ENCODE measurements at regions not wholly inside any gene's neighbourhood (a gene's known extent, or its start where the extent isn't known, plus 50 kb on each side); places are given as distances from the start of the nearest gene placed in this dataset.

DNA sequence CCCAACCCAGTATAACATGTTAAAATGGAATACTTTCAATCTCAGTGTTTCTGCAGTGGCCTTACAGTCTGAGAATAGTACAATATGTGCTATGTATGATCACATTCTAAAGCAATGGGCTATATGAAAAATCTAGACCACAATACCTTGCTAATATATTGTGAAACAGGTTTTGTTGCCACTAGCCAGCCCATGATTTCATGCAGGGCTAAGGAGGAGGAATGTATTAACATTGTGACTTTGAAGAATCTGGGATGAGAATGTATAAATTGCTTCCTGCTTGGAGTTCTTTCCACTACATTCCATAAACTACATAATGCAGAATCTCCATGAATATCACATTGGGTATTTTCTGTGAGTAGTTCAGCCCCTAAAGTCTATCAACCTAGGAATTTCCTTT lies 935.4 kb upstream of the GRIA3 start:
- intact Hi-C loops (cut with DNase I; ENCODE audit: low total_unique reads): no loop called here
- H3K27me3 ChIP-seq (replicated peaks in 1 of 7): no peaks in the 10 kb centered on the region
- TF ChIP-seq POLR2AphosphoS5 (IDR thresholded peaks at IDR 0.05): no peak
- TF ChIP-seq, protein P1, sequence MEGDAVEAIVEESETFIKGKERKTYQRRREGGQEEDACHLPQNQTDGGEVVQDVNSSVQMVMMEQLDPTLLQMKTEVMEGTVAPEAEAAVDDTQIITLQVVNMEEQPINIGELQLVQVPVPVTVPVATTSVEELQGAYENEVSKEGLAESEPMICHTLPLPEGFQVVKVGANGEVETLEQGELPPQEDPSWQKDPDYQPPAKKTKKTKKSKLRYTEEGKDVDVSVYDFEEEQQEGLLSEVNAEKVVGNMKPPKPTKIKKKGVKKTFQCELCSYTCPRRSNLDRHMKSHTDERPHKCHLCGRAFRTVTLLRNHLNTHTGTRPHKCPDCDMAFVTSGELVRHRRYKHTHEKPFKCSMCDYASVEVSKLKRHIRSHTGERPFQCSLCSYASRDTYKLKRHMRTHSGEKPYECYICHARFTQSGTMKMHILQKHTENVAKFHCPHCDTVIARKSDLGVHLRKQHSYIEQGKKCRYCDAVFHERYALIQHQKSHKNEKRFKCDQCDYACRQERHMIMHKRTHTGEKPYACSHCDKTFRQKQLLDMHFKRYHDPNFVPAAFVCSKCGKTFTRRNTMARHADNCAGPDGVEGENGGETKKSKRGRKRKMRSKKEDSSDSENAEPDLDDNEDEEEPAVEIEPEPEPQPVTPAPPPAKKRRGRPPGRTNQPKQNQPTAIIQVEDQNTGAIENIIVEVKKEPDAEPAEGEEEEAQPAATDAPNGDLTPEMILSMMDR (IDR thresholded peaks at IDR 0.05 in 8 of 11, conservative IDR thresholded peaks at IDR 0.05 in 3 of 11): no peak
- no peak for TF ChIP-seq POLR2A (IDR thresholded peaks at IDR 0.05)
- no peak overlapping the region for H3K4me3 ChIP-seq
- H3K9me3 ChIP-seq: no peaks in the 10 kb centered on the region
- no peak overlapping the region for H3K27ac ChIP-seq
- no peaks in the 10 kb centered on the region for H3K4me1 ChIP-seq
- no peak for DNase-seq
- no peaks in the 10 kb centered on the region for H3K36me3 ChIP-seq

DNA sequence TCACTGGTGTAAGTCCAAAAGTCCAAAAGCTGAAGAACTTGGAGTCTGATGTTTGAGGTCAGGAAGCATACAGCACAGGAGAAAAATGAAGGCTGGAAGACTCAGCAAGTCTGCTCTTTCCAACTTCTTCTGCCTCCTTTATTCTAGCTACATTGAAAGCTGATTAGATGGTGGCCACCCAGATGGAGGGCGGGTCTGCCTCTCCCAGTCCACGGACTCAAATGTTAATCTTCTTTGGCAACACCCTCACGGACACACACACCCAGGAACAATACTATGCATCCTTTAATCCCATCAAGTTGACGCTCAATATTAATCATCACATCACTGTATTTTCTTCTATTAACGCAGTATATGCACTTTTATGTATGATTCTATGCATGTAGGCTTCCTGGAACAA lies 931.6 kb upstream of the GRIA3 start:
- Histone ChIP-seq H3K4me1 (no peaks in the 10 kb centered on the region), H3K27ac (no peak overlapping the region), H3K36me3 (no peaks in the 10 kb centered on the region), H3K4me3 (no peak overlapping the region), H3K27me3 (replicated peaks in 1 of 7) (no peaks in the 10 kb centered on the region), H3K9me3 (no peaks in the 10 kb centered on the region)
- WGBS, 5 donors: 72 to 85% (median 80%) methylated on average over 5 of the region's 5 CpGs
- TF ChIP-seq, protein P1 (IDR thresholded peaks at IDR 0.05 in 8 of 11, conservative IDR thresholded peaks at IDR 0.05 in 3 of 11): no peak
- TF ChIP-seq POLR2AphosphoS5 (IDR thresholded peaks at IDR 0.05) (no peak), POLR2A (IDR thresholded peaks at IDR 0.05) (no peak)
- intact Hi-C loops (cut with DNase I; ENCODE audit: low total_unique reads): no loop called here
- DNase-seq: no peak

DNA sequence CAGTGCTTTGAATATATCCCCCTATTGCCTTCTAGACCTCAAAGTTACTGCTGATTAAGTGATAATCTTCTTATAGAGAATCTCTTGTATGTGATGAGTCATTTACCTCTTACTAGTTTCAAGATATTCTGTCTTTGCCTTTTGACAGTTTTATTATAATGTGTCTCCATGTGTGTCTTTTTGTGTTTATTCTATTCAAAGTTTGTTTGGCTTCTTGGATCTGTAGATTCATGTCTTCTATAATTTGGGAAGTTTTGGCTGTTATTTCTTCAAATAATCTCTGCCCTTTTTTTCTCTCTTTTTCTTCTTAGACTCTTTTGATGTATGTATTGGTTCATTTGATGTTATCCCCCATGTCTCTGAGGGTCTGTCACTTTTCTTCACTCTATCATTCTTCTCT lies 915.7 kb upstream of the GRIA3 start:
- no peak for TF ChIP-seq POLR2AphosphoS5 (IDR thresholded peaks at IDR 0.05)
- H3K27me3 ChIP-seq (replicated peaks in 1 of 7): no peaks in the 10 kb centered on the region
- intact Hi-C loops (cut with DNase I; ENCODE audit: low total_unique reads): no loop called here
- no peaks in the 10 kb centered on the region for H3K4me1 ChIP-seq
- peaks cover 0 to 5% (median 0%) of the 10 kb centered on the region in 8 donors for H3K9me3 ChIP-seq
- H3K27ac ChIP-seq: no peak overlapping the region
- no peaks in the 10 kb centered on the region for H3K36me3 ChIP-seq
- no peak for DNase-seq
- no peak overlapping the region for H3K4me3 ChIP-seq

DNA sequence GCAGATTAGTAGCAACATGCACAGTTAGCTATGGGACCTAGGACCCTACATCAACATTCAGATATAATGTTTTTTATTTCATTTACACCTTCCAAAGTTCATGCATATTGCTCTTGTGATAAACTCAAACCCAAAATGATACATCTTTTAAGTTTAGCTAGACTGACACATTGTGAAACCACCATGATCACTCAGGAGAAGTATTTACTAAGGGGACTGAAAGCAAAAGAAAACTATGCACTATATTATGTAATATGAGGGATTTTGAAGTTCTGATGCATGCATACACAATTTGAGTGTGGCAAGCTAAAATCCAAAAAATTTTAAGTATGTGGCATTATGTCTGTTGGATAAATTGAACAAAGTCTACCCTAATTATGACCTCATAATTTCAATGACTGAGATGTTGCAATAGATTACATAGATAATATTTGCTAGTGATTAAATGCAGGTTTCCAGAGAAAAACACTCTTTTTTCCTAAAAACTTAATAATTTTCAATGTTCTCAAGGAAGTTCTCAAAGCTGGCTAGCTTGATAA lies 914.8 kb upstream of the GRIA3 start:
- DNase-seq: no peak
- H3K4me3 ChIP-seq: no peak overlapping the region
- H3K27me3 ChIP-seq (replicated peaks in 1 of 7): no peaks in the 10 kb centered on the region
- H3K4me1 ChIP-seq: no peaks in the 10 kb centered on the region
- H3K36me3 ChIP-seq: no peaks in the 10 kb centered on the region
- TF ChIP-seq POLR2AphosphoS5 (IDR thresholded peaks at IDR 0.05) (no peak), POLR2A (IDR thresholded peaks at IDR 0.05) (no peak)
- TF ChIP-seq, protein P1 (IDR thresholded peaks at IDR 0.05 in 8 of 11, conservative IDR thresholded peaks at IDR 0.05 in 3 of 11): no peak
- intact Hi-C loops (cut with DNase I; ENCODE audit: low total_unique reads): no loop called here
- H3K9me3 ChIP-seq: peaks cover 0 to 5% (median 0%) of the 10 kb centered on the region in 8 donors
- no peak overlapping the region for H3K27ac ChIP-seq

All from spleen (tissue), 11 donors.